K562 (cell line): ENCODE measurements at regions not wholly inside any gene's neighbourhood (a gene's known extent, or its start where the extent isn't known, plus 50 kb on each side); places are given as distances from the start of the nearest gene placed in this dataset.

Experiments used
- ATAC-seq: fragments of 200-7000 bp; cut with Tn5 transposase; 3 replicates; pipeline ENCODE4 v1.9.1; 2020; ENCODE audit warnings: moderate library complexity
- BruUV-seq: library from RNA; stranded (reverse); fragments of 400-500 nt; replicated peaks from 2 replicates; lab custom pipeline; 2021; lab: Mats Ljungman, UMichigan
- CTCF ChIA-PET: fragments of 300-600 bp; formaldehyde crosslinking; extraction: SDS; loops from one replicate; lab custom pipeline; 2021; ENCODE audit warnings: low intra/inter-chr PET ratio; lab: Yijun Ruan, JAX
- POLR2A ChIA-PET: fragments of 300-600, 350-650 bp; sonication (Branson Sonifier 250); formaldehyde crosslinking; extraction: SDS; loops from one replicate; lab custom pipeline; 2021; ENCODE audit warnings: antibody characterized with exemption, inconsistent platforms; lab: Yijun Ruan, JAX
- DNase-seq, 4 experiments: peaks; one replicate each; pipeline versions ENCODE4 v3.0.0 to v3.0.0-alpha.2; 2011 to 2018; ENCODE audit warnings: low spot score in 3 of 4, mixed read lengths in 3 of 4; ENCODE audit errors: extremely low read depth in 1 of 4
- FAIRE-seq: peaks from 2 replicates; lab custom pipeline; 2011; peaks lifted over from hg19 to GRCh38; lab: Jason Lieb, UNC
- H2AFZ ChIP-seq: 2 replicates; pipeline ENCODE4 v1.6.0; 2011; ENCODE audit warnings: low read depth, low read length, control low read depth, inconsistent platforms
- H3K27ac ChIP-seq: fragments of 200-600 bp; 3 replicates; pipeline ENCODE4 v1.8.0; 2011; ENCODE audit warnings: low read depth, mild to moderate bottlenecking, control low read depth, inconsistent platforms, low read length, moderate library complexity, mixed read lengths; ENCODE audit errors: extremely low read depth
- H3K27me3 ChIP-seq, 2 experiments: fragments of 300-600 bp in 1 of 2; 2 replicates in 1 of 2; 3 replicates in 1 of 2; pipeline versions ENCODE4 v1.6.0 to v1.8.0; 2011; ENCODE audit warnings: inconsistent platforms in 2 of 2, low read length in 2 of 2, mild to moderate bottlenecking in 1 of 2, mixed read lengths in 1 of 2, moderate library complexity in 1 of 2; ENCODE audit not compliant: control insufficient read depth in 2 of 2, insufficient read depth in 2 of 2
- H3K36me3 ChIP-seq: fragments of 300-600 bp; 3 replicates; pipeline ENCODE4 v1.8.0; 2011; ENCODE audit warnings: mild to moderate bottlenecking, low read length, inconsistent platforms; ENCODE audit not compliant: control insufficient read depth, insufficient read depth
- H3K4me1 ChIP-seq, 2 experiments: fragments of 200-600 bp in 1 of 2; replicated peaks in 1 of 2; 2 replicates in 1 of 2; 3 replicates in 1 of 2; pipeline versions ENCODE4 v1.5.1 to v1.8.0; 2011; ENCODE audit warnings: inconsistent platforms in 2 of 2, low read length in 2 of 2, mild to moderate bottlenecking in 1 of 2, mixed read lengths in 1 of 2, moderate library complexity in 1 of 2; ENCODE audit not compliant: control insufficient read depth in 2 of 2, insufficient read depth in 2 of 2
- H3K4me2 ChIP-seq: 2 replicates; pipeline ENCODE4 v1.6.1; 2011; ENCODE audit warnings: low read length, control low read depth, inconsistent platforms, mixed read lengths; ENCODE audit not compliant: insufficient read depth
- H3K4me3 ChIP-seq: fragments of 200-600 bp; sonication (generic), shearing (Covaris generic); 2 replicates; pipeline ENCODE4 v1.5.1; 2016; ENCODE audit warnings: control low read depth, inconsistent platforms
- H3K79me2 ChIP-seq: fragments of 200-600 bp; 3 replicates; pipeline ENCODE4 v1.8.0; 2011; ENCODE audit warnings: low read length, inconsistent platforms; ENCODE audit not compliant: control insufficient read depth, insufficient read depth
- H3K9ac ChIP-seq, 2 experiments: 2 replicates each; pipeline versions ENCODE4 v1.6.0 to v1.6.1; 2011; ENCODE audit warnings: low read depth in 2 of 2, low read length in 2 of 2, control low read depth in 1 of 2, inconsistent platforms in 1 of 2, mild to moderate bottlenecking in 1 of 2, mixed read lengths in 1 of 2; ENCODE audit not compliant: insufficient read depth in 1 of 2
- H3K9me1 ChIP-seq: one replicate; pipeline ENCODE4 v1.6.0; 2011; ENCODE audit warnings: inconsistent platforms, mild to moderate bottlenecking, low read length, moderate library complexity; ENCODE audit not compliant: control insufficient read depth, insufficient read depth
- H3K9me3 ChIP-seq: replicated peaks from 2 replicates; pipeline ENCODE4 v1.5.1; 2011; ENCODE audit warnings: low read depth, low read length, inconsistent platforms; ENCODE audit not compliant: control insufficient read depth, insufficient read depth
- H4K20me1 ChIP-seq: replicated peaks from 2 replicates; pipeline ENCODE4 v1.6.1; 2011; ENCODE audit warnings: low read length, inconsistent platforms, mixed read lengths; ENCODE audit not compliant: control insufficient read depth, insufficient read depth
- BRD9 ChIP-seq: fragments of 450-650 bp; IDR thresholded peaks from 2 replicates; pipeline ENCODE4 v1.6.1; 2018; ENCODE audit warnings: low read depth; ENCODE audit not compliant: partially characterized antibody
- CBX1 ChIP-seq: sonication (generic); IDR thresholded peaks from 2 replicates; pipeline ENCODE4 v1.6.1; 2016; ENCODE audit warnings: antibody characterized with exemption, low read depth, mild to moderate bottlenecking
- CEBPG ChIP-seq, 3 experiments: fragments of 200-800 bp in 1 of 3; sonication (Bioruptor generic) in 1 of 3; sonication (generic) in 1 of 3; formaldehyde crosslinking in 1 of 3; IDR thresholded peaks in 2 of 3; conservative IDR thresholded peaks in 1 of 3; 2 replicates each; pipeline versions ENCODE4 v1.6.1 to v1.8.0; 2016 to 2022; ENCODE audit warnings: missing compliant biosample characterization in 2 of 3, missing genetic modification characterization in 2 of 3, mild to moderate bottlenecking in 1 of 3, missing genetic modification reagents in 1 of 3
- CXXC5 ChIP-seq: fragments of 250-450 bp; sonication (Bioruptor Pico); IDR thresholded peaks from 2 replicates; pipeline ENCODE4 v1.8.0; 2022; ENCODE audit warnings: inconsistent platforms, mild to moderate bottlenecking, moderate library complexity
- DMBX1 ChIP-seq: fragments of 250-450 bp; sonication (Bioruptor Pico); IDR thresholded peaks from 2 replicates; pipeline ENCODE4 v1.8.0; 2022; ENCODE audit warnings: inconsistent platforms, mild to moderate bottlenecking, moderate library complexity, borderline replicate concordance
- NR2C1 ChIP-seq, 2 experiments: fragments of 450-650 bp; IDR thresholded peaks; 2 replicates each; pipeline ENCODE4 v1.6.1; 2017; ENCODE audit warnings: mild to moderate bottlenecking in 2 of 2, antibody characterized with exemption in 1 of 2, inconsistent platforms in 1 of 2, missing compliant biosample characterization in 1 of 2, missing genetic modification characterization in 1 of 2
- SMAD2 ChIP-seq: fragments of 150-350 bp; IDR thresholded peaks from 2 replicates; pipeline ENCODE4 v1.6.1; 2014; ENCODE audit warnings: low read depth, mild to moderate bottlenecking, low read length
- SMAD3 ChIP-seq: fragments of 450-650 bp; formaldehyde crosslinking; conservative IDR thresholded peaks from 2 replicates; pipeline ENCODE4 v1.4.0; 2020; ENCODE audit warnings: mild to moderate bottlenecking
- SMAD4 ChIP-seq: fragments of 250-450 bp; sonication (Bioruptor Pico); conservative IDR thresholded peaks from 2 replicates; pipeline ENCODE4 v1.8.0; 2021; ENCODE audit warnings: inconsistent platforms, mild to moderate bottlenecking, moderate library complexity
- ZNF175 ChIP-seq: fragments of 200-800 bp; sonication (Bioruptor generic); IDR thresholded peaks from 2 replicates; pipeline ENCODE4 v1.6.1; 2016; ENCODE audit warnings: low read depth, mild to moderate bottlenecking, missing genetic modification characterization, missing compliant biosample characterization
- ZNF584 ChIP-seq: fragments of 200-800 bp; sonication (Bioruptor generic); IDR thresholded peaks from 2 replicates; pipeline ENCODE4 v1.6.1; 2016; ENCODE audit warnings: low read depth, mild to moderate bottlenecking, missing genetic modification characterization, missing compliant biosample characterization
- ZNF589 ChIP-seq: fragments of 200-800 bp; sonication (Bioruptor generic); IDR thresholded peaks from 2 replicates; pipeline ENCODE4 v1.6.1; 2016; ENCODE audit warnings: low read depth, missing genetic modification characterization, missing compliant biosample characterization
- ZNF644 ChIP-seq: fragments of 200-800 bp; sonication (Bioruptor generic); IDR thresholded peaks from 2 replicates; pipeline ENCODE4 v1.6.1; 2016; ENCODE audit warnings: low read depth, missing genetic modification characterization, missing compliant biosample characterization
- ZNF79 ChIP-seq: fragments of 250-450 bp; sonication (Bioruptor Pico); IDR thresholded peaks from 2 replicates; pipeline ENCODE4 v1.4.0; 2020; ENCODE audit warnings: low read depth, mild to moderate bottlenecking, moderate library complexity
- WGBS: fragments of 100-300 bp; shearing (Covaris generic); methylation state at CpG from one replicate; pipeline ENCODE4 v1.1.6; 2016; ENCODE audit warnings: low coverage, mixed read lengths; ENCODE audit not compliant: insufficient coverage; ENCODE audit errors: missing lambda C conversion rate; 5-methylcytosine and 5-hydroxymethylcytosine counted together
- in situ Hi-C: fragments of 300-500 bp; cut with MboI; formaldehyde crosslinking; loops from 4 replicates; pipeline ENCODE4 v1.15.0; 2018; ENCODE audit warnings: inconsistent platforms, mixed read lengths
- intact Hi-C: fragments of 100-400 bp; cut with micrococcal nuclease; formaldehyde crosslinking; loops from 2 replicates; pipeline ENCODE4 v1.14.2; 2022
- TF ChIP-seq, protein P1 (sequence below): fragments of 450-650 bp; formaldehyde crosslinking; IDR thresholded peaks from 2 replicates; pipeline ENCODE4 v1.4.0; 2022; ENCODE audit warnings: missing genetic modification characterization
- TF ChIP-seq, protein P2 (sequence below), 2 experiments: fragments of 450-650 bp in 1 of 2; sonication (generic) in 1 of 2; formaldehyde crosslinking in 1 of 2; IDR thresholded peaks in 1 of 2; conservative IDR thresholded peaks in 1 of 2; 2 replicates each; pipeline versions ENCODE4 v1.6.1 to v1.8.1; 2016 to 2023; ENCODE audit warnings: mild to moderate bottlenecking in 2 of 2, moderate library complexity in 2 of 2, inconsistent platforms in 1 of 2, missing genetic modification reagents in 1 of 2
- TF ChIP-seq, protein P3 (sequence below): fragments of 450-650 bp; formaldehyde crosslinking; IDR thresholded peaks from 2 replicates; pipeline ENCODE4 v1.4.0; 2022; ENCODE audit warnings: mild to moderate bottlenecking, moderate library complexity

DNA sequence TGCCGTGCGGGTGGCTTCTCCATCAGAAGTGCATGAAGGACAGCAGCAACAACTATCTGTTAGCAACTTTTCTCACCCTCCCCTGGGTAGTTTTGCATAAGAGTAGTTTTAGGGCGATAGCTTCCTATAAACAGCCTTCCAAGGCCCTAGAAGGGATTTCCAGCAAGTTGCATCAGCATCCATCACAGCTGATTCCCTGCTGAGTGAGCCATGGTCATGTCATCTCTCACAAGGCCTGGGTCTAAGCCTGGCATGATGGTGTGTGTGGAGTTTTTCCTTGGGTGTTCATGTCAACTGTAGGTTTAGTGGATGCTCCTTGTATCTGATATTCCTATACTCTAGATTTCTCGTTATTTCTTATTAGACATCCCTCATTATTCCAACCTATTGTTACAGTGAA lies 2324.7 kb upstream of the AGA start:
- H3K27me3 ChIP-seq = no peaks in the 10 kb centered on the region
- no peaks in the 10 kb centered on the region for H3K4me1 ChIP-seq
- intact Hi-C loops (no loop called here), in situ Hi-C loops (no loop called here)
- FAIRE-seq (no peak), ATAC-seq (no peak), DNase-seq (no peak)
- BruUV-seq = no TSS peak
- no peak overlapping the region for H3K4me2 ChIP-seq
- H3K9ac ChIP-seq = no peak overlapping the region
- H3K79me2 ChIP-seq = no peaks in the 10 kb centered on the region
- H3K36me3 ChIP-seq = no peaks in the 10 kb centered on the region
- H3K4me3 ChIP-seq = no peak overlapping the region
- H4K20me1 ChIP-seq = no peaks in the 10 kb centered on the region
- no peak overlapping the region for H2AFZ ChIP-seq
- WGBS = 2% methylated on average over 4 of the region's 4 CpGs
- H3K27ac ChIP-seq = no peak overlapping the region
- ChIA-PET POLR2A (no interaction called here), CTCF (no interaction called here)
- TF ChIP-seq BRD9 = no peak
- TF ChIP-seq, protein P1, sequence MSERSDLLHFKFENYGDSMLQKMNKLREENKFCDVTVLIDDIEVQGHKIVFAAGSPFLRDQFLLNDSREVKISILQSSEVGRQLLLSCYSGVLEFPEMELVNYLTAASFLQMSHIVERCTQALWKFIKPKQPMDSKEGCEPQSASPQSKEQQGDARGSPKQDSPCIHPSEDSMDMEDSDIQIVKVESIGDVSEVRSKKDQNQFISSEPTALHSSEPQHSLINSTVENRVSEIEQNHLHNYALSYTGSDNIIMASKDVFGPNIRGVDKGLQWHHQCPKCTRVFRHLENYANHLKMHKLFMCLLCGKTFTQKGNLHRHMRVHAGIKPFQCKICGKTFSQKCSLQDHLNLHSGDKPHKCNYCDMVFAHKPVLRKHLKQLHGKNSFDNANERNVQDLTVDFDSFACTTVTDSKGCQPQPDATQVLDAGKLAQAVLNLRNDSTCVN (CRISPR knock-in tag) = no peak
- TF ChIP-seq ZNF644 (tag) = 0 out of 2 replicates have a peak, but pooled peaks have one; percentile 50
- 0 out of 2 replicates have a peak, but pooled peaks have one; percentile 43 for TF ChIP-seq SMAD3 (CRISPR knock-in tag)
- TF ChIP-seq ZNF175 (CRISPR knock-in tag) = peak; percentile 89
- no peak for TF ChIP-seq NR2C1 (IDR thresholded peaks at IDR 0.05)
- TF ChIP-seq NR2C1 (tag; IDR thresholded peaks at IDR 0.05) = peak; percentile 36; the same call in 1 of the 2 replicates
- peak; percentile 86 for TF ChIP-seq CEBPG (CRISPR knock-in tag; IDR thresholded peaks at IDR 0.05)
- peak in 1 of 2 experiments; percentile 89; a peak in 2 of 4 replicates for TF ChIP-seq CEBPG (tag; conservative IDR thresholded peaks at IDR 0.05 in 1 of 2, IDR thresholded peaks at IDR 0.05 in 1 of 2)
- TF ChIP-seq, protein P2, sequence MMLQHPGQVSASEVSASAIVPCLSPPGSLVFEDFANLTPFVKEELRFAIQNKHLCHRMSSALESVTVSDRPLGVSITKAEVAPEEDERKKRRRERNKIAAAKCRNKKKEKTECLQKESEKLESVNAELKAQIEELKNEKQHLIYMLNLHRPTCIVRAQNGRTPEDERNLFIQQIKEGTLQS (IDR thresholded peaks at IDR 0.05) = peak; percentile 15; the same call in 1 of the 2 replicates
- TF ChIP-seq, protein P2 (CRISPR knock-in tag; conservative IDR thresholded peaks at IDR 0.05) = no peak
- peak; percentile 74; the same call in 1 of the 2 replicates for TF ChIP-seq ZNF589
- TF ChIP-seq SMAD2 = no peak
- TF ChIP-seq SMAD4 = peak; percentile 55; the same call in 1 of the 2 replicates
- TF ChIP-seq DMBX1 (CRISPR knock-in tag) = peak; percentile 88; the same call in 1 of the 2 replicates
- peak; percentile 67 for TF ChIP-seq CXXC5 (CRISPR knock-in tag)
- TF ChIP-seq, protein P3, sequence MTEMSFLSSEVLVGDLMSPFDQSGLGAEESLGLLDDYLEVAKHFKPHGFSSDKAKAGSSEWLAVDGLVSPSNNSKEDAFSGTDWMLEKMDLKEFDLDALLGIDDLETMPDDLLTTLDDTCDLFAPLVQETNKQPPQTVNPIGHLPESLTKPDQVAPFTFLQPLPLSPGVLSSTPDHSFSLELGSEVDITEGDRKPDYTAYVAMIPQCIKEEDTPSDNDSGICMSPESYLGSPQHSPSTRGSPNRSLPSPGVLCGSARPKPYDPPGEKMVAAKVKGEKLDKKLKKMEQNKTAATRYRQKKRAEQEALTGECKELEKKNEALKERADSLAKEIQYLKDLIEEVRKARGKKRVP (CRISPR knock-in tag) = peak; percentile 80; the same call in 1 of the 2 replicates
- TF ChIP-seq ZNF79 = 0 out of 2 replicates have a peak, but pooled peaks have one; percentile 13
- TF ChIP-seq CBX1 = no peak
- 0 out of 2 replicates have a peak, but pooled peaks have one; percentile 40 for TF ChIP-seq ZNF584
- H3K9me1 ChIP-seq = no peaks in the 10 kb centered on the region
- H3K9me3 ChIP-seq = no peaks in the 10 kb centered on the region; the same call in none of the 2 replicates
